ENCODE measurements at regions not wholly inside any gene's neighbourhood (a gene's known extent, or its start where the extent isn't known, plus 50 kb on each side); places are given as distances from the start of the nearest gene placed in this dataset.
"Not testable (repeated sequence)": the region's sequence is repeated elsewhere in the genome, so short reads cannot be mapped to it uniquely, and the experiment has no call there.

DNA sequence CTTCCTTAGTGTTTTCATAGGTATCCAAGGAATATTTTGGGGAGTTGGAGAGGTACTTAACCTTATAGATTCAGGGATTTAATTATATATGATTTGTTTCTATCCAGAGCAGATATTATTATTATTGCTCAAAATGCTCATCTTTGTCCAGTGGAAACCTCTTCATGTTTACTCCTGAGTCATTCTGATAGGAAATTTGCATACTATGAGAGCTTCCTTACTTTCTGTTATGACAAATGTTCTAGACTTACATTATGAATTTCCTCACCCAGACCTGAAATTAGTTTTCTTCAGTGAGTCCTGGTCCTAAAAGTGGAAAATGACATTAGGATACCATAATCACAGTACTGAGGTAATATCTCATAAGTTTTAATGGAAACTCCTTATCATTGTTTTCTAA, 57.5 kb upstream of the PLPPR5 start:
- no peak for DNase-seq (ENCODE audit: low read depth in 3 of 3)

DNA sequence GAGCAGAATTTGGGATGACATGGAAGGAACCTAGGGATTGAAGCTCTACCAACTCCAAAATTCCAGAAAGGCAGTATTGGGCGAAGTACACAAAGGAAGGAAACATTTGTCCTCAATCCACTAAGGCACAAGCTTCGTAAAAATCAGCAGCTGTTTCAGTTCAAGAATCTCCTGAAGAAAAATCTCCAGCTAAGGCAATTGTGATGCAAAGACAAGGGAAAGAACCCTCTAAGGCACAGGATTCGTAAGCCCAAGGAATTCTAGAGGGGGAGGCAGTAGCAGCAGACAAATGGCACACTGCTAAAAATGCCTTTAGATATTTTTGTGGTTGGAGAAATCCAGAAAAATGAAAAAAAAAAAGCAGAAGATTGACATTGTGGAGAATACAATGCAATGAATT, 64.5 kb upstream of the PLPPR5 start:
- DNase-seq (ENCODE audit: low read depth in 3 of 3), result no peak

- DNase-seq (ENCODE audit: low read depth in 3 of 3), result not testable (repeated sequence)
Observed at GRCh38 chr1:99078529-99078928, 73.9 kb upstream of the PLPPR5 start.

DNA sequence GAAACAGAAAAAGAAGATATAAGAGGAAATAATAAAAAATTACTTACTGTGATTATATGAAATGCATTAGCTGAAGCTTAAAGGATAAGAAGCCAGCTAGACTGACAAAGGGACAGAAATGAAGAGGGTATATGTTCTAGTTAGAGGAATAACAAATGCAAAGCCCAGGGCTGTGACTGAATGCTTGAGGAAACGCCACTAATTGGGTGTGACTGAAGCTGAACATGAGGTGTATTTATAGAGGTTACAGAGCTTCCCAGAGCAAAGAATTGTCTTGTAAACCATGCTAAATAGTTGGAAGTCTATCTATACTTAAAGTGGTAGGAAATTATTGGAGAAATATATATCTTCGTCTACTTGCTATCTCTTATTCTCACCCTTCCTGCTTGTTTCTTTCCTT, 77.7 kb upstream of the PLPPR5 start:
- no peak for DNase-seq (ENCODE audit: low read depth in 3 of 3)

GRCh38 chr1:99083338-99083737, 78.7 kb upstream of the PLPPR5 start:
- no peak for DNase-seq (ENCODE audit: low read depth in 3 of 3)

GRCh38 chr1:99084562-99084961, 79.9 kb upstream of the PLPPR5 start:
- no peak for DNase-seq (ENCODE audit: low read depth in 3 of 3)

DNA sequence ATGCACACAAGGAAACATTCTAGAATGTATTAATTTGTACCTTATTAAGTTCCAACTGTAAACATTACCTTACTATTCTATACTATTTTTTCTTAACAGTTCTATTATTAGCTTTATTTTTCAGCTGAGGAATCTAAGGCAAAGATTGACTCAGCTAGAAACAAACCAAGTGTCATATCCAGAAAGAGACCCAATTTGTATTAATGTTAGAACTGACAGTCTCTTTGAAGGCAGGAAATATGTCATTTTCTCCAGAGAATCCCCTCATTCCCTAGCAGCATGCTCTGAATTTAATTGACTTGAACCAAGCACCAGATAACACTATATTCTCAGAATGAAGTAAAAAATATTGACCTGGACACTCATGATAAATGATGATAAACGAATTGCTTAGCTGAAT, 81.4 kb upstream of the PLPPR5 start:
- DNase-seq (ENCODE audit: low read depth in 3 of 3), result no peak

- DNase-seq (ENCODE audit: low read depth in 3 of 3), result no peak
Observed at GRCh38 chr1:99098589-99098988, 93.9 kb upstream of the PLPPR5 start.

DNA sequence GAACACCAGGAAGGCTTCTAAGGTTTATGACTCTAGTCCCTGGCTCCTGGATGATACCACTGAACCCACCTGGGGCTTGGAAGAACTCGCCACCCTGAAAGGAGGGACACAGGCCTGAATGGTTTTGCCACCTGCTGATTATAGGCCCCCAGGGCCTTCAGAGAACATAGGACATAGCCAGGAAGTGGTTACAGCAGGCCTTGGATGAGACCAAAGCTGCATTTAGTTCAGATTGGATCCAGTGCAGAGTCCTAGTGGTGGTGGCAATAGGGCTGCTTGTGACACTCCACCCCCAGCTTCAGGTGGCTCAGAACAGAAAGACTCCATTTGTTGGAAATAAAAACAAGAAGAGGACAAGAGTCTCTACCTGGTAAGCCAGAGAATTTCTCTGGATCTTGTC, 101.6 kb upstream of the PLPPR5 start:
- no peak for DNase-seq (ENCODE audit: low read depth in 3 of 3)

DNA sequence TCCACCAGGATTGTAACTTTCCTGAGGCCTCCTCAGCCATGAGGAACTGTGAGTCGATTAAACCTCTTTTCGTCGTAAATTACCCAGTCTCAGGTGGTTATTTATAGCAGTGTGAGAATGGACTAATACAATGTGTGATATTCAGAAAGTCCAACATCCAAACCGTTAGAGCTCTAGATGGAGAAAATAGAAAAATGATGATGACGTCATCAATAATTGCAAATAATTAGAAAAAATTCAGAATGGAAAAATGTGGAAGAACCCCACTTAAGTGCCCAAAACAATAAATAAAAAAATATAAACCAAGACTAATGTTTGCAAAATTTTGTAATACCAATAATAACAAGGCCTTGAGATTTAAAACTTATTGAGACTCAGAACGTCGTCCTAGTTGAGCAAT, 103.0 kb upstream of the PLPPR5 start:
- DNase-seq (ENCODE audit: low read depth in 3 of 3), result no peak

DNA sequence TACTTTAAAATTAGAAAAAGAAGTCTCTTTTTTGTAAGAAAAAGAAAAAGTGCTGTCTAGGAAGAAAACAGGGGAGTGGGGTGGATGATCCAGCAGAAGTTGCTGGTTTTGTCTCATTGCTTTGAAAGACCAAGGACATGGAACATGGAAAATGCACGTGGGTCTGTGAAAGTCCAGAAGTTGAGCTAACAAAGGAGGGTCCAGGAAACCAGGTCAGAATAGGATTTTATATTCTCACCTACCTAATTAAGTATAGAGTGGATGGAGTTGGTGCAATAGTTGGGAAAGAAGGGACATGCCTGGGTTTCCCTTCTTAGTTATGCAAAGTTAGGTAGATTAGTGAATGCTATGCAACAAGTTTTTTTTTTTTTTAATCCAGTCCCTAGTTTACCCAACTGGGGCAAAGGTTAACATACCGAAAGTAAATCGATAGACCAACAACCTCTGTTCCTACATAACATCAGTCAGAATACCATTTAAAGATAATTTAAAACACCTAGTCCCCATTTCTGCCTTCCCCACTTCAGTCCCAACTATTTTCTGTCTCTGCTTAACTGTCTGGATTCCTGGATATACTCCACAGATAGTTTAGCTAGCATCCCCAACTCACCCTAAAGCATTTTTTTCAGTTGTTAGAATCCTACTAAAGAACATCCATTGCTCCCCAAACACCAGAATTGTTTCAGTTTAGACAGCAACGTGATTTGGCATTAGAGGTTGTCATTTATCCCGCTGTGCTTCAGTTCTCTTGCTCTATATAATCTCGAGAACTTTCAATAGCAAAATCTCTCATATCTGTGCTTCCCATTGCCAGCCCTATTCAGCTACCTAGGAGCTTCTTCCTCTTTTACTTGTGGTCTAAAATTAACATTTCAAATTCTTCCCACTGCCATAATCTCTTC, 105.7 kb upstream of the PLPPR5 start:
- no peak for DNase-seq (ENCODE audit: low read depth in 3 of 3)

DNA sequence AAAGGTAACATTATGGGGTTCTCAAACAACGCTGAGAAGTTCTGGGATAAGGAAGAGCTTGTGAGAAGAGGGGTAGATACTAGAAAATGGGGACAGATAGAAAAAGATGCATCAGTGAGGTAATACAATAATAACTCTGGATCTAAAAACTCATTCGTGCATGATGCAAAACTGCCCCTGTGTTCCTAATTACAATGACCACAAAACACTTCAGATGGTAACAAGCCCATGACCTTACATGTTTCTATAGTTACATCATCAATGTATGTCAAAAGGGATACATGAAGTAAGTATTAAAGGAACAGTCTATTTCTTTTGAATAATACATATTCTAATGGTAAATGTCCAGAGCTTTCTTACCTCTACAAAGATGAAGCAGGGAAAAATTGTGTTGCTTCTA, 110.6 kb upstream of the PLPPR5 start:
- DNase-seq (ENCODE audit: low read depth in 3 of 3), result no peak

GRCh38 chr1:99119188-99119587, 114.5 kb upstream of the PLPPR5 start:
- no peak for DNase-seq (ENCODE audit: low read depth in 3 of 3)

- no peak for DNase-seq (ENCODE audit: low read depth in 3 of 3)
Observed at GRCh38 chr1:99122039-99122438, 117.4 kb upstream of the PLPPR5 start.

- no peak for DNase-seq (ENCODE audit: low read depth in 3 of 3)
Observed at GRCh38 chr1:99123936-99124335, 119.3 kb upstream of the PLPPR5 start.

DNA sequence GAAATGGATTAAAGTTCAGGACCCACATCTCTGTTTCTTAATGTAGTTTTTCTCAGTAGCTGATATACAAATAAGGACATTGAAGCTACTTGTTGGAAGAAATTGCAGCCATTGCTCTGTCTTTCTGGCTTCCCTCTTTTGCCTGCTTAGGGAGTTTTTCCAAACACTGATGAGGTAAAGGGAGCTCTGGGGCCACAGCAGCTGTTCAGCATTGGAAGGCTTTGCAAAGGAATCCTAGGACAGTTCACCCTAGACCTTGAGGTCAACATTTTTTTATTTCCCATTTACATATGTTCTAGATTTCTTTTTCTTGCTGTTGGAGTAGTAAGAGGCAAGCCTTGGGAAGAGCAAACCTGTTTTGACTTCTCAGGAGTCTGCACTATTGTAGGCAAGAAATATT, 126.9 kb upstream of the PLPPR5 start:
- no peak for DNase-seq (ENCODE audit: low read depth in 3 of 3)

DNA sequence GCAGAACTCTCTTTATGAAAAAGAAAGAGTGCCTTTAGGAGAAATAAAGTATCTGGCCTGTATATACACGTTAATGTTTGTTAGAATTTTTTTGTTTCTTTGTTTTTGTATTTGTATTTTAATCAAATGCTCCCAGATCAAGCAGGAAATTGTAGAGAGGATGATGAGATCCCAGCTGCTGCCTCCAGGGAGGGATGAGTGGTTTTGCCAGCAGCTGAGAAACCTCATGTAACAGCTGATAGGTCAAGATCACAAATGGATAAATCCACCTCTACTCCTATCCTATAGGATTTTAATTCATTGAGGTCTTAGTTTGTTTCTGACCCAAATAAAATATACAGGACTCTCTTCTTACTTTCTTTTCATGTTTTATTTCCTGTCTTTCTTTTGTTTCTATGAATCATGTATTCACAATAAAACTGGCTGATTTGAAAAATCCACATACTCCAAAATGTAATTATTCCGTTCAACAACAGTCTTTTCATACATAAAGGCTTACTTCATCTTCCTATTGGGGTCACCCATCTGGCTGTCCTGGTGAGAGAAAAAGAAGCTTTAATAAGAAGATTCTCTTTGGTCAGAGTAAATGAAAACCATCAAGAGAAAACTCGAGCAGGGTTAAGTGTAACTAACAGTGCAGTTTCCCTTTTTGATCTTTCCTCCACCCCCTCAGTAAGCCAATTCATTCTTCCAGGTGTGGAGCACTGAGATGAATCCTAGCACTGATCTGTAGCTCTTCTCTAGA, 129.3 kb upstream of the PLPPR5 start:
- DNase-seq (ENCODE audit: low read depth in 3 of 3), result no peak

DNA sequence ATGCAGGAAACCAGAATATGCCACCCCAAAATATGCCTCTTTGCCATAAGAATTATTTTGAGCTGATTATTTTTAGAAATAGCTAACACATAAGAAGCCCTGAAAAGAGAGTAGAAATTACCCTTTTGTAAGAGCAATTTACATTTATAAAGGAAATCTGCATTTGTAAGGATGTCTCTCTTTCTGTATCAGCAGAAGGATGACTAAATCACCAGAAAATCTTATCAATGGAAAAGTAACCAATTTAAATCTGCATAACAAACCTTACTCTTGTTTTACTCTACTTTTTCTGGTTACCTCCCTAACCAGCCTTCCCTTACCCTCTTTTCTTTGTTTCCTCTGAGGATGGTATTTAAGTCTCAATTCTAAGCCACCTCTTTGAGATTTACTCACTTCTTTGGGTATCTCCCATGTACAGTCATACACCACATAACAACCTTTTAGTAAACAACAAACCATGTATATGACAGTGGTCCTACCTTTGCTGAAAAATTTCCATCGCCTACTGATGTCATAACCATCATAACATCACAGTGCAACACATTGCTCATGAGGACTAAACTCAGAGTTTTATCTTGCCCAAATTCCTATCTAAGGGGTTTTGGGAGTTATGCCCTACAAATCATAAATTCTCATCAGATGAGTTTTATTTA, 126.6 kb upstream of the PLPPR4 start:
- no peak for DNase-seq (ENCODE audit: low read depth in 3 of 3)

DNA sequence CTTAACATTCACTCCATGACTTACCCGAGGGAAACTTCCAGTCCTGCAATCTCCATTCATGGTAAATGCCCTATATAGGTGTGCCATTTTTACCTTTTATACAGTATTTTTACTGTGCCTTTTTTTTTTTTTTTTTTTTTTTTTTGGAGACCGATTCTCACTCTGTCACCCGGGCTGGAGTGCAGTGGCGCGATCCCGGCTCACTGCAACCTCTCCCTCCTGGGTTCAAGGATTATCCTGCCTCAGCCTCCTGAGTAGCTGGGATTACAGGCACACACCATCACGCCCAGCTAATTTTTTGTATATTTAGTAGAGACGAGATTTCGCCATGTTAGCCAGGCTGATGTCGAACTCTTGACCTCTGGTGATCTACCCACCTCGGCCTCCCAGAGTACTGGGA, 124.4 kb upstream of the PLPPR4 start:
- DNase-seq (ENCODE audit: low read depth in 3 of 3), result no peak

GRCh38 chr1:99146129-99146848, 118.0 kb upstream of the PLPPR4 start:
- no peak for DNase-seq (ENCODE audit: low read depth in 3 of 3)

- DNase-seq (ENCODE audit: low read depth in 3 of 3), result no peak
Observed at GRCh38 chr1:99149952-99150351, 114.3 kb upstream of the PLPPR4 start.

- no peak for DNase-seq (ENCODE audit: low read depth in 3 of 3)
Observed at GRCh38 chr1:99152132-99152531, 112.2 kb upstream of the PLPPR4 start.
